ENCODE measurements at regions not wholly inside any gene's neighbourhood (a gene's known extent, or its start where the extent isn't known, plus 50 kb on each side); places are given as distances from the start of the nearest gene placed in this dataset.

DNA sequence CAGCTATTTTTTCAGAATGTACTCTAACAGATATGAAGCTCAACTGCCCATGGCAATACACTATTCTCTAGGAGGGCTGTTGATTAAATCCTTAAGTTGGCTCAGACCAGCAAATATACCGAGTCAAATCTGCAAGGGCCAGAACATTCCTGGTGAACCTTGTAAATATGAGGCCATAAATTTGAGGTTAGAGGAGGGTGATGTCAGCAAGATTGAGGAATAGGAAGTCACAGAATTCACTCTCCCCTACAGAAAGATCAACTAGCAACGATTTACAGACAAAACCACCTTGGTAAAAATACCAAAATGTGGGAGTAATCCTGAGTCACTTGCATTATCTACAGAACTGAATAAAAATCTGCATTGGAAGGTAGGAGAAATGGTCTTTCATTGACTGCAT, 399.3 kb downstream of the GPM6A start:
- TF ChIP-seq, protein P1, sequence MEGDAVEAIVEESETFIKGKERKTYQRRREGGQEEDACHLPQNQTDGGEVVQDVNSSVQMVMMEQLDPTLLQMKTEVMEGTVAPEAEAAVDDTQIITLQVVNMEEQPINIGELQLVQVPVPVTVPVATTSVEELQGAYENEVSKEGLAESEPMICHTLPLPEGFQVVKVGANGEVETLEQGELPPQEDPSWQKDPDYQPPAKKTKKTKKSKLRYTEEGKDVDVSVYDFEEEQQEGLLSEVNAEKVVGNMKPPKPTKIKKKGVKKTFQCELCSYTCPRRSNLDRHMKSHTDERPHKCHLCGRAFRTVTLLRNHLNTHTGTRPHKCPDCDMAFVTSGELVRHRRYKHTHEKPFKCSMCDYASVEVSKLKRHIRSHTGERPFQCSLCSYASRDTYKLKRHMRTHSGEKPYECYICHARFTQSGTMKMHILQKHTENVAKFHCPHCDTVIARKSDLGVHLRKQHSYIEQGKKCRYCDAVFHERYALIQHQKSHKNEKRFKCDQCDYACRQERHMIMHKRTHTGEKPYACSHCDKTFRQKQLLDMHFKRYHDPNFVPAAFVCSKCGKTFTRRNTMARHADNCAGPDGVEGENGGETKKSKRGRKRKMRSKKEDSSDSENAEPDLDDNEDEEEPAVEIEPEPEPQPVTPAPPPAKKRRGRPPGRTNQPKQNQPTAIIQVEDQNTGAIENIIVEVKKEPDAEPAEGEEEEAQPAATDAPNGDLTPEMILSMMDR (IDR thresholded peaks at IDR 0.05; ENCODE audit: insufficient read depth, low read length, poor library complexity, severe bottlenecking), result no peak
- Histone ChIP-seq H3K27me3 (ENCODE audit: control insufficient read depth, insufficient read depth, low read length) (no peaks in the 10 kb centered on the region), H3K36me3 (ENCODE audit: control insufficient read depth, insufficient read depth, low read length) (no peaks in the 10 kb centered on the region), H3K4me3 (ENCODE audit: low read depth, low read length) (no peak overlapping the region)
- DNase-seq (ENCODE audit: low read depth), result peak; percentile 65

DNA sequence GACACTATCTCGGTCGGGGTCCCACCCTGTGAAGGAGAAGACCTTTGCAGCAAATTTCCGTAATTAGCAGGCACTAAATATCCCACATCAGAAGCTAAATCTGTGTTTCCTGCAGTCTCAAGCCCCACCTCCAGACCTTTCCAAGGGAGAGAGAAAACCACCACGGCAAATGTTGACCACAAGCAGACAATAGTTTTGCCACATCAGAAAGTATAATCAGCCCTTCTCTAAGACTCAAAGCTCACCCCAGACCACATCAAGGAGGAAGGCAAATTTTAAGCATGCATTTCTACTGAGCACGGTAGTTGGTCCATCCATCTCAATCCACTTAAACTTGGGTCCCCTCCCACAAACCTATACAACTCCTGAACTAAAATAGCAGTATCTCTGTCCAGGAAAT, 398.5 kb downstream of the GPM6A start:
- H3K27me3 ChIP-seq (ENCODE audit: control insufficient read depth, insufficient read depth, low read length), result no peaks in the 10 kb centered on the region
- no peaks in the 10 kb centered on the region for H3K36me3 ChIP-seq (ENCODE audit: control insufficient read depth, insufficient read depth, low read length)
- H3K4me3 ChIP-seq (ENCODE audit: low read depth, low read length), result no peak overlapping the region
- DNase-seq (ENCODE audit: low read depth), result peak; percentile 44
- TF ChIP-seq, protein P1 (IDR thresholded peaks at IDR 0.05; ENCODE audit: insufficient read depth, low read length, poor library complexity, severe bottlenecking), result no peak

DNA sequence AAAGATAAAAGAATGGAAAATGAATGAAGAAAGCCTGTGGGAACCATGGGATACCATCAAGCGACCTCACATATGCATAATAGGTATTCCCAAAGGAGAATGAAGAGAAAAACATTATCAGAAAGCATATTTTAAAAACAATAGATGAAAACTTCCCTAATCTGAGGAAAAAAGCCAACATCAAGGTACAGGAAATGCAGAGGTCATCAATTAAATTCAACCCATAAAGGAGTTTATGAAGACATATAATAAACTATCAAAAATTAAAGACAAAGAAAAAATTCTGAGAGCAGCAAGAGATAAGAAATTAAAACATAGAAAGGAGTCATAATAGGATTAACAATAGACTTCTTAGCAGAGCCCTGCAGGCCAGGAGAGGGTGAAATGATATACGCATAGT, 397.5 kb downstream of the GPM6A start:
- no peaks in the 10 kb centered on the region for H3K36me3 ChIP-seq (ENCODE audit: control insufficient read depth, insufficient read depth, low read length)
- TF ChIP-seq, protein P1 (IDR thresholded peaks at IDR 0.05; ENCODE audit: insufficient read depth, low read length, poor library complexity, severe bottlenecking), result no peak
- no peak overlapping the region for H3K4me3 ChIP-seq (ENCODE audit: low read depth, low read length)
- DNase-seq (ENCODE audit: low read depth), result no peak
- no peaks in the 10 kb centered on the region for H3K27me3 ChIP-seq (ENCODE audit: control insufficient read depth, insufficient read depth, low read length)

GRCh38 chr4:175418516-175418915, 393.5 kb downstream of the GPM6A start:
- Histone ChIP-seq H3K36me3 (ENCODE audit: control insufficient read depth, insufficient read depth, low read length) (no peaks in the 10 kb centered on the region), H3K4me3 (ENCODE audit: low read depth, low read length) (no peak overlapping the region), H3K27me3 (ENCODE audit: control insufficient read depth, insufficient read depth, low read length) (no peaks in the 10 kb centered on the region)
- TF ChIP-seq, protein P1 (IDR thresholded peaks at IDR 0.05; ENCODE audit: insufficient read depth, low read length, poor library complexity, severe bottlenecking), result no peak
- DNase-seq (ENCODE audit: low read depth), result no peak

GRCh38 chr4:175419236-175419718, 392.8 kb downstream of the GPM6A start:
- TF ChIP-seq, protein P1 (IDR thresholded peaks at IDR 0.05; ENCODE audit: insufficient read depth, low read length, poor library complexity, severe bottlenecking), result no peak
- DNase-seq (ENCODE audit: low read depth), result peak; percentile 99
- H3K4me3 ChIP-seq (ENCODE audit: low read depth, low read length), result no peak overlapping the region
- H3K36me3 ChIP-seq (ENCODE audit: control insufficient read depth, insufficient read depth, low read length), result no peaks in the 10 kb centered on the region
- H3K27me3 ChIP-seq (ENCODE audit: control insufficient read depth, insufficient read depth, low read length), result no peaks in the 10 kb centered on the region

- TF ChIP-seq, protein P1 (IDR thresholded peaks at IDR 0.05; ENCODE audit: insufficient read depth, low read length, poor library complexity, severe bottlenecking), result no peak
- Histone ChIP-seq H3K4me3 (ENCODE audit: low read depth, low read length) (no peak overlapping the region), H3K27me3 (ENCODE audit: control insufficient read depth, insufficient read depth, low read length) (no peaks in the 10 kb centered on the region), H3K36me3 (ENCODE audit: control insufficient read depth, insufficient read depth, low read length) (no peaks in the 10 kb centered on the region)
- DNase-seq (ENCODE audit: low read depth), result peak; percentile 38
Observed at GRCh38 chr4:175421506-175421905, 390.6 kb downstream of the GPM6A start.

Measured in kidney epithelial cell (primary cell).